IPS DF 6.9 (cell line): ENCODE measurements at regions not wholly inside any gene's neighbourhood (a gene's known extent, or its start where the extent isn't known, plus 50 kb on each side); places are given as distances from the start of the nearest gene placed in this dataset.

Source experiments
- DNase-seq: peaks from one replicate; pipeline ENCODE4 v3.0.0-alpha.2; 2013; ENCODE audit warnings: low read depth, low spot score
- H3K27ac ChIP-seq: one replicate; pipeline ENCODE4 v1.5.1; 2013; ENCODE audit warnings: low read length, control low read depth
- H3K27me3 ChIP-seq: 2 replicates; pipeline ENCODE4 v1.6.1; 2013; ENCODE audit warnings: mild to moderate bottlenecking, low read length; ENCODE audit not compliant: control insufficient read depth, insufficient read depth
- H3K36me3 ChIP-seq: 2 replicates; pipeline ENCODE4 v1.6.1; 2013; ENCODE audit warnings: low read length; ENCODE audit not compliant: control insufficient read depth, insufficient read depth
- H3K4me1 ChIP-seq: 2 replicates; pipeline ENCODE4 v1.6.1; 2013; ENCODE audit warnings: low read length; ENCODE audit not compliant: control insufficient read depth, insufficient read depth
- H3K4me3 ChIP-seq: 2 replicates; pipeline ENCODE4 v1.5.1; 2013; ENCODE audit warnings: mild to moderate bottlenecking, low read length
- H3K9me3 ChIP-seq: 2 replicates; pipeline ENCODE4 v1.6.1; 2013; ENCODE audit warnings: low read length, inconsistent platforms; ENCODE audit not compliant: control insufficient read depth, insufficient read depth
- WGBS: extraction: QIAGEN DNeasy Blood & Tissue Kit; methylation state at CpG from one replicate; pipeline ENCODE4 v1.1.7; 2013; ENCODE audit warnings: mixed read lengths, missing lambda C conversion rate; ENCODE audit not compliant: insufficient read length, insufficient coverage; 5-methylcytosine and 5-hydroxymethylcytosine counted together

DNA sequence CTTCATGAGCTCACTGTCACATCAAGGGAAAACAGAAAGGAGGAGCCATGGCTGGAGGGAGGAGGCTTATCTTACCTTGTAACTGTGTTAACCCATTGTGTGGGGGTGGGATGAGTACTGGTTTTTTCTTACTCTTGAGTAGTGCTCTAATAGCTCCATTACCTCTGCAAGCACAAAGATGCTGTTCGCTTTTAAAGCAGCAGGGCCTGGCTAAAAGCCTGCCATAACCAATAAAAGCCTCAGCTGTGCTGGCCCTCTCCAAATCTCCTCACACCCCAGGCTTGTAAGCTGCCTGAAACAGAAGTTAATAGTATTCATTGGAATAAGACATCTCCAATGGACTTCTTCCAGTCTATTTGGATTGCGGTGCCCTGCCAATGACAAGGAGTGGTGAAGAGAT, 544.1 kb downstream of the TUSC7 start:
- Histone ChIP-seq H3K9me3 (no peaks in the 10 kb centered on the region), H3K4me1 (no peaks in the 10 kb centered on the region), H3K4me3 (no peak overlapping the region), H3K27ac (no peak overlapping the region), H3K36me3 (no peaks in the 10 kb centered on the region), H3K27me3 (no peaks in the 10 kb centered on the region)
- DNase-seq = no peak
- WGBS = no CpG with 5 or more reads among the region's 2 CpGs

DNA sequence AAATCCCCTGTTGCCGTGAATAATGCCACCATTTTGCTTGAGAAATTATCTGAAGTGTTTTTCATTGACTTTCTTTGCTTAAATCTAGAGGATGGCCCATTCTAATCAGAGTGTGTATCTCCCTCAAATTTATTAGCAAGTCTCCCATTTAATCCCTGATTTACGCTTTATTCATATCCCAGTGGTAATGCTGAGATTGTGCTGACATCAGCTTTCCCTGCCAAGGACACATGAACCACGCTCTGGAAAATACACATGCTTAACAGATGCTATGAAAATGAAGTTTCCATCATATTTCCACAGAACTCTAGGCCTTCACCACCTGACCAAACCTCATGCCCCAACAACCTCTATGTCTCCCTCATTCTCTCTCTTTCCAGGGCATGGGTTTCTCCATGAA, 545.4 kb downstream of the TUSC7 start:
- Histone ChIP-seq H3K36me3 (no peaks in the 10 kb centered on the region), H3K4me1 (no peaks in the 10 kb centered on the region), H3K4me3 (no peak overlapping the region), H3K27me3 (no peaks in the 10 kb centered on the region), H3K27ac (no peak overlapping the region), H3K9me3 (no peaks in the 10 kb centered on the region)
- DNase-seq = no peak
- WGBS = no CpG with 5 or more reads among the region's 3 CpGs

DNA sequence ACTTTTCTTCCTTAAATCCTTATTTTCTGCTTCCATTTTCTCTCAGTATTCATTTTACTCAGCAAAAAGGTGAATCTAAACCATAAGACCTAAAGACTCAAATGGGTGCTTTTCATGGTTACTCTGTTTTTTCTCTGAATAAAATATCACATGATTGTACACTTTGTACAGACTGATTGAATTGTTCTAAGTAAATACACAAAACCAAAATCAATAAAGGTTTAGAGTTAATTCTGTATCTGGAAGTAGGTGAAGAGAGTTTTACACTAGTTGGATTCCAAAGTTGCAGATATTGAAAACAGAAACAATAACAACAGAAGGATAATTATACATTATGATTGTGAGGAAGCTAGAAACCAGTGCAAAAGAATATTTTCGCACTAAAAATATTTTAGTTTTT, 546.2 kb downstream of the TUSC7 start:
- Histone ChIP-seq H3K9me3 (no peaks in the 10 kb centered on the region), H3K27me3 (no peaks in the 10 kb centered on the region), H3K4me1 (no peaks in the 10 kb centered on the region), H3K36me3 (no peaks in the 10 kb centered on the region), H3K4me3 (no peak overlapping the region), H3K27ac (no peak overlapping the region)
- DNase-seq = no peak
- WGBS = no CpG with 5 or more reads among the region's 1 CpG

DNA sequence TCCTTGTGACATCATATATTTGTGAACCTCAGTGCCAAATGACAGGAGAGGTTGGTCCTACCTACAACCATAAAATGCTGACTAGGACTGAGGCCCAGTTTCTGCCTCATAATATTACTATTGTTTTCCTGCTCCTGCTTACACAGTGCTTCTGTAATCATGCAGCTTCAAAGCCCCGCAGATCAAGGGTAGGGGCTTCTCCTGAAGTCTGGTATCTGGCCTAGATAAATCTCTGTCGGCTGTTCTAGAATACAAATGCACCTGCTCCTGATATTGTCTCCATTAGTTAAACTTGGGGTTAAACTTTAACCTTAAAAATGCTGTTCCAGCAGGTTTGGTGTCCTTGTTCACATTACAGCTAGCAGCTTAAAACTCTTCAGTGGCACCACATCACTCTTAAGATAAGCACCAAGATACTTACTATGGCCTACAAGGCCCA, 552.4 kb downstream of the TUSC7 start:
- H3K36me3 ChIP-seq = no peaks in the 10 kb centered on the region
- H3K27ac ChIP-seq = no peak overlapping the region
- H3K4me1 ChIP-seq = no peaks in the 10 kb centered on the region
- no CpG with 5 or more reads among the region's 2 CpGs for WGBS
- H3K27me3 ChIP-seq = no peaks in the 10 kb centered on the region
- no peaks in the 10 kb centered on the region; the same call in 1 of the 2 replicates for H3K9me3 ChIP-seq
- H3K4me3 ChIP-seq = no peak overlapping the region
- DNase-seq = no peak

DNA sequence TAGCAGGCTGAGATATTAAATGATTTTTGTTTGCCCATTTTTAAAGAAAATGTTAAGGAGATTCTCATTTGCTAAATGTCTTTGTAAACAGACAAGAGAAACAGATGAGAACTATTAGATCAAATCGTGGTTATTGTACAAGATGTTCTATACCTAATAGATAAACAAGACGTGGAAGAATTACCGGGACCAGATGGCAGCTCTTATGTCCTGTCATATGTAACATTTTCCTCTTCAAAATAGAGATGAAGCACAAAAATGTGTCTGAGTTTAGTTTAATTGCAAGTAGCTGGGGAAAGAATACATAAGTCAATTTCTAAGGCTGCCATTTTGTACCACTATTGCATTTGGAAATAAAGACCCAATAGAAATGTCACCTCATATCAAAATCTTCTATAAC, 553.7 kb downstream of the TUSC7 start:
- H3K36me3 ChIP-seq = no peaks in the 10 kb centered on the region
- no peaks in the 10 kb centered on the region; the same call in 1 of the 2 replicates for H3K9me3 ChIP-seq
- H3K27ac ChIP-seq = no peak overlapping the region
- no peaks in the 10 kb centered on the region for H3K27me3 ChIP-seq
- no peaks in the 10 kb centered on the region for H3K4me1 ChIP-seq
- DNase-seq = no peak
- no peak overlapping the region for H3K4me3 ChIP-seq
- WGBS = no CpG with 5 or more reads among the region's 3 CpGs

DNA sequence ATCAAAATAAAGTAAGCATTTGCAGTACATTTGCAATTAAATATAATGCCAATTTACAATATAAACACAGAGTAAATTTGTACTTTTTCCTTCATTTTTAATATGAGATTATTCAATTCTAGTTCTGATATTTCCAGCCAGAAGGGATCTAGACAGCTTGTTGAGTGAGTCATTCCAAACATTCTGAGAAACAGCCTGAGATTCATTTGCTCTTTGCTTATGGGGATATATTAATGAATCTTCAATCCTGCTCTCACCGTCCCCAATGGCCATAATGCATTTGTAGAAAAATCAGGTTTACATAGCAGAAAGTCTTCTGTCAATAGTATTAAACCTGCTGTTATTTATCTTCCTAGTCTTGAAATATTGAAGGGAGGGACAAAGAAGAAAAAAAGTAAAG, 554.2 kb downstream of the TUSC7 start:
- H3K4me1 ChIP-seq = no peaks in the 10 kb centered on the region
- H3K36me3 ChIP-seq = no peaks in the 10 kb centered on the region
- H3K4me3 ChIP-seq = no peak overlapping the region
- WGBS = no CpG with 5 or more reads among the region's 1 CpG
- H3K27ac ChIP-seq = no peak overlapping the region
- DNase-seq = no peak
- H3K9me3 ChIP-seq = no peaks in the 10 kb centered on the region; the same call in 1 of the 2 replicates
- no peaks in the 10 kb centered on the region for H3K27me3 ChIP-seq

DNA sequence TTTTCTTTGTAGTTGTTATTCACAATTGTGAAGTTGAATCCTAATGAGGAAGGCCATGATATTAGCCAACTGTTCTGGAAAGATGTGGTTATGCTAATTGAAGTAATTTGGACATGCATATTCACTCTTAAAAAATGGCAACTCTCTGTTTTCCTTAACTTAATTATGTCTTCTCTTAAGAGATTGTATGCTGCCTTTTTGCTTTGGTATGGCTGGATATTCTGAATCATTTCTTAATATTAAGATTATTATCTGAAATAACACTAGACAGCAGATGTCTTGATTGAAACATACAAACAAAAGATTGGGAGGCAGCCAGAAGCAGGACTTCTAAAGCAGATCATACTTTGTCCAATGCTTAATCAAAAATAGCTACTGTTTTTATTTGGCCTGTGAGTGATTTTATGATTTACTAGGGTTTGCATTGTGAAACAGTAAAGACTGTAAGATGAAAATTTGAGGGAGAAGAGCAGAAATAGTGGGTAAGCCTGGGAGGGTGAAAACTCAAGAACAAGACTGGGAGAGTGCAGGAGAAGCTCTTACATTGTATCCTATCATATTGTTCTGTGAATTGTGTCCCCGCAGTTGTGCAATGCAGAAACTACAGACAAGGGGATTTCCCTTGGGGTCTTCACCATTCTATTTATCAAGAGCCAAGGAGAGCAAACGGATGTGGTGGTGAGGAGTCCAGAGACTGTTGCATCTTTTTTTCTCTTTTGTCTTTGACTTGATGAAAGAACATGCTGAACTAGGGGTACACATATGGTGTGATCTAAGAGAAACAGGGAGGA, 554.8 kb downstream of the TUSC7 start:
- WGBS = no CpG with 5 or more reads among the region's 2 CpGs
- no peak overlapping the region for H3K27ac ChIP-seq
- H3K9me3 ChIP-seq = no peaks in the 10 kb centered on the region; the same call in 1 of the 2 replicates
- no peak overlapping the region for H3K4me3 ChIP-seq
- DNase-seq = no peak
- no peaks in the 10 kb centered on the region for H3K4me1 ChIP-seq
- H3K27me3 ChIP-seq = no peaks in the 10 kb centered on the region
- H3K36me3 ChIP-seq = no peaks in the 10 kb centered on the region

DNA sequence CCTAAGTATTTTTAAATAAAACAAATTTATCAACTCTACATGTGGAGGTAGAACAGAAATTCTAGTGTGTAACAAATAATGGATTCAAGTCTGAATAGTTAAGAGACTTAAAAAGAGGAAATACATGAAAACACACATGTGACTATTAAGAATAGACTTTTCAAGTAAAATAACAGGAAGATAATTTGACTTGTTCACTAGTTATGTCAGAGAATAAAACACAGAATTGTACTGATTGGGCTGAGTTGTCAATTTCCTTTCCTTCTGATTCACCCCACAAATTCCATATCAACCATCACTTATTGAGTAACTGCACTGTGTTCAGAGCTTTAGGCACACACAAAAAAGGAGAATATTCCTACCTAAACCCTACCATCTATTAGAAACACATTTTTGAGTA, 557.2 kb downstream of the TUSC7 start:
- Histone ChIP-seq H3K9me3 (no peaks in the 10 kb centered on the region; the same call in 1 of the 2 replicates), H3K4me3 (no peak overlapping the region), H3K36me3 (no peaks in the 10 kb centered on the region), H3K27ac (no peak overlapping the region), H3K4me1 (no peaks in the 10 kb centered on the region), H3K27me3 (no peaks in the 10 kb centered on the region)
- DNase-seq = no peak

DNA sequence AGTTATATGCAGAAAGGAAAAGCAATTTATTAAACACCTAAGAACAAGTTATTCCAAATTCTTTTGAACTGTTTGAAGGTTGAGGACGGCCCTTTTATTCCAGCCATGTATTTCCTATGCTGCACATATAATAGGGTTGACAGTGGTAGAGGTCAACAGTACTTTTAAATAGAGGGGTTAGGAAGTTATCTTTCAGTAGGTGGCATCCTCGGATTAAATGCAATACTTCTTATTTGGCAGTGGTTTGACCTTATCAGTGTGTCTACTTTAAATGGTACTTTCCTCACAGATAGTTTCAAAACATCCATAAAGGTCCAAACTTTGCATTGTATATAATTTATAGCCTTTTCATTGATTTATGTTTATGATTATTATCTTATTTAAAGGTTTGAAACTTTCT, 558.7 kb downstream of the TUSC7 start:
- H3K27ac ChIP-seq = no peak overlapping the region
- H3K9me3 ChIP-seq = no peaks in the 10 kb centered on the region; the same call in 1 of the 2 replicates
- DNase-seq = no peak
- H3K4me1 ChIP-seq = no peaks in the 10 kb centered on the region
- WGBS = no CpG with 5 or more reads among the region's 2 CpGs
- no peaks in the 10 kb centered on the region for H3K27me3 ChIP-seq
- no peak overlapping the region for H3K4me3 ChIP-seq
- no peaks in the 10 kb centered on the region for H3K36me3 ChIP-seq

DNA sequence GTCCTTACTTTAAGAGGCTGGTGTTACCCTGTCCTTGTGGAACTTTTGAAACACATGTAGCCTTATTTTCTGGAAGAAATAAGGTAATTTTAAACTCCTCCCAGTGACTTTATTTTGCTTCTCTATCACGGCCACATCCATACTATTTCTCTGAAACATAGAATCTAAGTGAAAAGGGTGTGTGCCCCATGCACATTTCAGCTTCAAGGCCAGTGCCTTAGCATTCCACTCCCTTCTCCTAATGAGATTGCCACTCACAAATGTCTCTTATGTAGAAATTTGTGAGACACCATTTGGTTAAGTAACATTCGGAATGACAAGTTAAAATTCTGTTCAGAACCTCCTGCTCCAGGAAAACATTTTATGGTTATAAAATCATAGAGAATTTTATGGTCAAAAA, 562.7 kb downstream of the TUSC7 start:
- Histone ChIP-seq H3K9me3 (no peaks in the 10 kb centered on the region), H3K36me3 (no peaks in the 10 kb centered on the region), H3K27ac (no peak overlapping the region), H3K4me1 (no peaks in the 10 kb centered on the region), H3K27me3 (no peaks in the 10 kb centered on the region), H3K4me3 (no peak overlapping the region)
- WGBS = no CpG with 5 or more reads among the region's 2 CpGs
- no peak for DNase-seq

DNA sequence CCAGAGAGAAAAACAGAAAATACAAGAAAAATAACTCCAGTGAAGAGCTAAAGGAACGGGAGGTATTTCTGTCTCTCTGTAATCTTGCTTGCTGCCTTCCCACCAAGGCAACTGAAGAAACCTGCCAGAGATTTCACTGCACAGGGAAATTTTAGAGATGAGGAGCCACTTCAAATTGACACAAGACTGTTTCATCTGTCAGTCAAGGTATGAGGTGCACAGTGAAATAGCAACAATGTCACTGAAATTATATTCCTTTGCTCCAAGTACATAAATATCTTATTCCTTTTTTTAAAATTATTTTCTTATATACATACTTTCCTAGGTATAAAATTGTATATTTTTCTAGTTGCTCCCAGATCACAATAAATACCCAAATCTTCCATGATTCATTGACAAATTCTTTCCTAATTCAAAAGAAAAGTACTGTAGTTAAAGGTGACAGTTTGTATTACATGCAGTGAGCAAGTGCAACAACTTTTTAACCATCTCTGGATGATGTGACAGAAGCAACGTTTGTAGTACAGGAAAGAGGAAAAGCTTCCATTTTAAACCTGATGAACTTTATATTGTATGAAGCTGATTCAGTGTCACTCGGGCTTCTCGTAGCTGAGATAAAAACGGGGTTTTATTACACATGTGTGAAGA, 563.4 kb downstream of the TUSC7 start:
- WGBS = no CpG with 5 or more reads among the region's 5 CpGs
- DNase-seq = no peak
- no peaks in the 10 kb centered on the region for H3K4me1 ChIP-seq
- H3K27me3 ChIP-seq = no peaks in the 10 kb centered on the region
- H3K9me3 ChIP-seq = no peaks in the 10 kb centered on the region
- no peaks in the 10 kb centered on the region for H3K36me3 ChIP-seq
- no peak overlapping the region for H3K4me3 ChIP-seq
- no peak overlapping the region for H3K27ac ChIP-seq
